NCI-H2196 treated with DMSO at 0.1 percent for 48 hours (cell line): ENCODE measurements at regions not wholly inside any gene's neighbourhood (a gene's known extent, or its start where the extent isn't known, plus 50 kb on each side); places are given as distances from the start of the nearest gene placed in this dataset.

Source experiments
- DNase-seq: peaks from one replicate; lab custom pipeline; 2025; ENCODE audit not compliant: unreplicated experiment; lab: John Stamatoyannopoulos, UW

GRCh38 chr13:69450245-69450644, 657.4 kb upstream of the ATXN8OS start:
- no peak for DNase-seq

- DNase-seq, result no peak
Measured at GRCh38 chr13:69425235-69425634, 682.4 kb upstream of the ATXN8OS start.

- no peak for DNase-seq
Measured at GRCh38 chr13:69423844-69424243, 683.8 kb upstream of the ATXN8OS start.

- DNase-seq, result no peak
Measured at GRCh38 chr13:69418319-69418718, 689.3 kb upstream of the ATXN8OS start.

- no peak for DNase-seq
Measured at GRCh38 chr13:69410761-69411160, 696.9 kb upstream of the ATXN8OS start.

DNA sequence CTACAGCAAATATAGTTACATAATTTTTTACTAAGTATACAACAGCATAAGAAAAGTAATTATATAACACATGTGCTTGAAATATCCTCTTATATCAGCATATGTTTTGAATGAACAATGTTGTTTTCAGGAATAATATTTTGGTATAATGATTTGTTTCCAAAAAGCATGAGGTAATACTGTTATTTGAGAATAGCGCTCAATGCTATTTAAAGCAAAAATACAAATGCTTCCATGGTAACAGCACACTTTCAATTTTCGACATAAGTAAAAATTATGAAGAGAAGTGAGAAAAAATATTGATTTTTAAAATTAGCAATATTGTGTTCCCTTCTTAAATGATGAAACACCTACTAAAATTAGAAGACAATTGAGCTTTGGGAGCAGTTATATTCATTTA, 715.9 kb upstream of the ATXN8OS start:
- no peak for DNase-seq

GRCh38 chr13:69389899-69390298, 717.7 kb upstream of the ATXN8OS start:
- DNase-seq, result no peak

GRCh38 chr13:69373747-69374425, 733.7 kb upstream of the ATXN8OS start:
- DNase-seq, result no peak

DNA sequence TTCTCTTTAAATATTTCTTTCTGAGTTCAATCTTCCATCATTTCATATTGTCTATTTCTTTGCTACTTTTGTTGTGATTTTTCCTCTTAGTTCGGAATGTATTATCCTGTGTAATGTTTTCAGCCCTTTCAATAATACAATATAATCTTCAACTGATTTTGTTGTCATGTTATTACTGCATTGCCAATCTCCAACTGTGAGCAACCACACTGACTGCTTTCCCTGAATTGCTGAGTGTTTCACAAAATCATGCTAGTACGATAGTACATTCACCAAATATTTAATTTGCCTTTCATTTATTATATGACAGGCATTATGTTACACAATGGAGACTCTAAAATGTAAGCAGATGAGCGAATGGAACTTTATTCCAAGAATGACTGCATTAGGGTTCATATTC, 744.3 kb upstream of the ATXN8OS start:
- DNase-seq, result no peak

DNA sequence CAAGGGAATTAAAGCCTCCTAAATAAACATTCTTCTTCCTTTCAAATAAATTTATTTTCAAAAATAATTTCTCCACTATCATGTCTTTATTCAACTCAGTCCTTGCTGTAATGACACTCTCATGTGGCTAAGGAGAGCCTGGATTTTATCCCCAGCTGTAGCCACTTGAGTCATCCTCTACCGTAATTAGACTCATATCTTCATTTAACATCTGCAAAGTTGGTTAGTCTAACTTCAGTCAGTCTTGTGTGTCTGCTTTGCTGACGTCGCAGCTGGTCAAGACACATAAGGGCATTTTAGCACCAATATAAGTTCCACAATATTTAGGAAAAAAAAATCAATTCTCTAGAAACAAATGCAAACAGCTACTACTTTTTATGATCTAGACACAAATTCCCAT, 776.4 kb upstream of the ATXN8OS start:
- no peak for DNase-seq

DNA sequence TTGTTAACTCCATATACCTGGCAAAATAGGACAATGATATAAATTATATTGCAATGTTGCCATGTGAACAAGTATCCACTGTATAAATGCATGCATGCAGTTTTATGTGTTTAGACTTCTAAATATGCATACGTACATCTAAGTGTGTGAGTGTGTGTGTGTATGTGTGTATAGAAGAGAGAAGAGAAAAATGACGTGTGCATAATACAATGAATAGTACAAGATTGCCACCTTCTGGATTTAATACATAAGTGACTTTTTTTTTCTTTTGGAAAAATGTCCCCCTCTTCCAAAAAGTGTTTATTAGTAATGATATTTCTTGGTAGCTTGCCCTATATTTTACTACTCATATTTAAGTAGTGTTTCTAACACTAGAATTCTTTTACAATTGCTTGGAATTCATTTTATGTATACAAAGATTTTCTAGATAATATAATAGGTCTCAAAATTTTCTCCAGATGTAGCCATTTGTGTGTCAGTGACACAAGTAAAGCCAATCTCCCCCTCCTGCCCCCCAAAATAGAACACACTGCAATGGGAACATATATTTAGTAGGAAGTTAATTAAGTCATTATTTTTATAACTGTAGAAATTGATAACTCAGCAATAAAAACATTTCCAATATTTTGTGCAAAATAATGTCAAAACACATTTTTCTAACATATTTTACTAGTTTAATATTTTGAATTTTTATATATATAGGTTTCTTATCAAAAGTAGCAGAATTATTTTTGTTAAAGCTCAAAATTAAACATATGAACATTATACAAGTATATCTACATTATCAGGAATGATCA, 783.3 kb upstream of the ATXN8OS start:
- peak; percentile 9 for DNase-seq

GRCh38 chr13:69319656-69320055, 788.0 kb upstream of the ATXN8OS start:
- DNase-seq, result no peak

DNA sequence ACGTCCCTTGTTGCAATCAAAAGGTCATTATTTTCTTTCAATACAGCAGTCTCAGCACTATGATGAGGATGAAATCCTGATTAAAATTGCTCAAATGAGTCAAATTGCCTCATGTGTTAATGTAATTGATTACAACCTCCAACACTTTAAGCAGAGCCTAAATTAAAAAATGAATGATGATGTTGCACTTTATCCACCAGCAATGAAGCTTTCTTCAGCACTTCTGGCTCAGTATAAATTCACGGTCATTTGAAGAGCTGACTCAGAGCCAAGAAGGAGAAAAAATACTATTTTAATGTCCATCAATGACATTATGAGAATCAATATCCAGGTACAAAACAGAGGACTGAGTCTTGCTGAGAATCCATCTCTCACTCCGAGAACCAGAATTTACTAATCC, 792.6 kb upstream of the ATXN8OS start:
- no peak for DNase-seq

- DNase-seq, result no peak
Measured at GRCh38 chr13:69306766-69307165, 800.9 kb upstream of the ATXN8OS start.

- no peak for DNase-seq
Measured at GRCh38 chr13:69300131-69300530, 807.5 kb upstream of the ATXN8OS start.

GRCh38 chr13:69296130-69296529, 811.5 kb upstream of the ATXN8OS start:
- DNase-seq, result no peak

DNA sequence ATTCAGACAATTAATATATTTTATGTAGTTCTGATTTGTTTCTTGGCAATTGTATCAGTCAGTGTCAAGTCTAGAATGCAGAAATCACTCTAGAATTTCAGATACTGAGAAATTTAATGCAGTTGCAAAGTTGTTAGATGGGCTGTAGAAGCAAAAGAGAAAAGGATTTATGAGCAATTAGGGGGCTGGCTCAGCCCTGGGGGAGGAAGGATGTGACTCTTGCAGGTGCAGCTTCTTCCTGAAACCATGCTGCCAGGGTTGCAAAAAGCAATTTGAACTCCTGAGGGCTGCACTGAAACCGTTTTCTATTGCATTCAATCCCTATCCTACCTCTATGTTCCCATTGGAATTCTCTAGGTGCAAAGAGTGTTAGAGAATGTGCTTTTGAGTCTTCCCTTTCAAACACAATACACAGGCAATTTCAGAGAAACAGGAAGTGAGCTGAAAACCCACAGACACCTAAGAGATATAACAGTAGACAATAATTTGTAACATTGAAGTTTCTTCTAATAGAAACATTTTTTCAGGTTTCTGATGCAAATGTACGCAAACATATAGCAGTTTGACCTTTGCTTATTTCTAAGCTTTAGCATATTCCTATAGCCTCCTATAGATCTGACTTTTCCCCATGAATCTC, 814.7 kb upstream of the ATXN8OS start:
- DNase-seq, result no peak

GRCh38 chr13:69291292-69291906, 816.2 kb upstream of the ATXN8OS start:
- DNase-seq, result no peak

- no peak for DNase-seq
Measured at GRCh38 chr13:69288026-69288425, 819.6 kb upstream of the ATXN8OS start.

GRCh38 chr13:69287050-69287698, 820.5 kb upstream of the ATXN8OS start:
- no peak for DNase-seq

DNA sequence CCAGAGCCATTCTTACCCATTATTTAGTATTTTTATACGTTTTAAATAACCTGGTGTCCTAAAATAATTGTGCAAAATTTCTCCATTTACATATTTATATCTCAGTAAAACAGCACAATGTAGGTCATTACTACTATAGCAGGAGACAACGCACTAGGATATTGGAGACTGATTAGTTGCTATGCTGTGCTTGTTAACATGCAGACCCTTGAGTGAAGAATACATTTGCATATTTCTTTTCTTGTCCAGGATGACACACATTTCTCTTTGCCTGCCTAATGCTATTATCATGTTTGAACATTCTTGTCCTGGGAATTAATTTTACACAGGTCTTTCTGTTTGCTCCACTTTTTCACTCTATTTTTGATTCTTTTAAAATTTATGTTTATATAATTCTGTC, 823.8 kb upstream of the ATXN8OS start:
- no peak for DNase-seq
